ENCODE measurements at regions not wholly inside any gene's neighbourhood (a gene's known extent, or its start where the extent isn't known, plus 50 kb on each side); places are given as distances from the start of the nearest gene placed in this dataset.

DNA sequence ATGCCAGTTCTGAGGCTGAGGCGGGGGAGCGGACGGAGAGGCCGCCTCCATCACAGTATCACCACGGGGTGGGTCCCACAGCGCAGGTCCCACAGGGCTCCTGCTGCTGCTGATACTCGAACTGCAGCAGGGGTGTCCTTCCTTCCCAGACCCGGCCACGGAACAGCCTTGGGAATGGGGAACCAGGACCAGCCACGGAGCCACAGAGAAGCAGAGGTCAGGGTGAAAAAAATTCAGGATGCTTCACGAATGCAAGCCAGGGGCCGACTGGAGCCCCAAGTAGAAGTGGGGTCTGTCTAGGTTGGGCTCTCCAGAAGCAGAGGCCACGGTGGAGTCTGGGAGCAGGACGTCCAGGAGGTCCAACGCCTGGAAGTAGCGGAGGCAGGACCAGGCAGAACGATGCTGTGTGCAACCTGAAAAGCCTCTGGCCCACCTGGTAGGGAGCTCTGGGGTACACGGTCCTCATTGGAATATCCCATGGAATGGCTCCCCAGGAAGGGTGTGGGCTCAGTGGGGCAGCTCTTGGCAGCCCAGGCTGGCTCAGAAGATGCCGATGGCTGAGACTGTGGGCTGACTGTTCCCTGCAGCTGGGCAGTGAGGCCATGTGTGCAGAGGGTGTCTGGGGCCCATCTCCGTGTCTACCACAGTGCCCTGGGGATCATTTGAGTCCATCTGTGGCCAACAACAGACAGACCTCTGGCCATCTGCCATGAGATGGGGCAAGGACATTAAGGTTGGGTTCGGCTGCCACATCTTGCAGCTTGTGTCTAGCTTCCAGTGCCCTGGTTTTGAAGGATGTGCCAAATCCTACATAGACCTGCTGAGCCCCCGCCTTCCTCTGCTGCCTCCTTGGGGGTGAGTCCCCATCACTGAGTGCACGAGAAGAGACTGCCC is 66.9 kb upstream of the FCN1 start:
- no peak for DNase-seq (ENCODE audit: low read depth, low spot score)
- in situ Hi-C loops (cut with HindIII; ENCODE audit: low pct_unique_long_range_greater_than_20kb, low sequenced_read_pairs): no loop called here

DNA sequence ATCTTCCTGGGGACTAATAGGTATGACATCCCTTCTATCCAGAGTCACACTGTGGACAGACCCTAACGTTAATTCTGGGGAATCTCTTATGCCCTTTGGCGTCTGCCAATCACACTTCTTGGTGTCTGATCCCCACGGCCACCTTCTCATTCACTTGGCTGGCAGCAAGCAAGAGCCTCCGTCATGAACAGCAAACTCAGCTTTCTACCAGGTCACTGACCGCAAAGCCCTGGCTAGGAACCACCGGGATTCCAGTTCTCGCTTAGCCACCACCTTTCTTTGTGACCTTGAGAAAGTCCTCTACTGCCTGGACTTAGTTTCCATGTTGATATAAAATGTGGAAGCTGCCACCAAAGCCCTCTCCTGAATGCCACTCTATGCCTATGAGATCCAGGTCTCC is 67.7 kb upstream of the FCN1 start:
- no peak for DNase-seq (ENCODE audit: low read depth, low spot score)
- in situ Hi-C loops (cut with HindIII; ENCODE audit: low pct_unique_long_range_greater_than_20kb, low sequenced_read_pairs): no loop called here

GRCh38 chr9:134986957-134987356 is 69.2 kb upstream of the FCN1 start:
- in situ Hi-C loops (cut with HindIII; ENCODE audit: low pct_unique_long_range_greater_than_20kb, low sequenced_read_pairs): no loop called here
- no peak for DNase-seq (ENCODE audit: low read depth, low spot score)

DNA sequence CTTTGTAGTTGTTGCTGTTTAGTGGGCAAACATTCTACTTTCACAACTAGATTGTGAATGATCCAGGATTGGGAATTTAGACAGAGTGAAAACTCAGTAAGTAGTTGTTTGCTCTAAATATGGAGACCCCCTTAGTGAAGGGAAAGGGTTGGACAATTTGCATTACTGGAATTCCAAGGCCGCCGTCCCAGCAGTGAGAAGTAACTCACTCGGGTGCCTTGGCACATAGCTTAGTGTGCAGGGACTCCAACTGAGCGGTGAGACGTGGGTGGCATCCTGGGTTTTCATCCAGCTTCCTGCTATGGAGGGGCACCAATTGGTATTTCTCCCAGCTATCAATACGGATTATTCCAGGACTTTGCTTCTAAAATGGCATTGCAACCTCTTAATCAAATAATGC is 69.7 kb upstream of the FCN1 start:
- in situ Hi-C loops (cut with HindIII; ENCODE audit: low pct_unique_long_range_greater_than_20kb, low sequenced_read_pairs): no loop called here
- DNase-seq (ENCODE audit: low read depth, low spot score): no peak

DNA sequence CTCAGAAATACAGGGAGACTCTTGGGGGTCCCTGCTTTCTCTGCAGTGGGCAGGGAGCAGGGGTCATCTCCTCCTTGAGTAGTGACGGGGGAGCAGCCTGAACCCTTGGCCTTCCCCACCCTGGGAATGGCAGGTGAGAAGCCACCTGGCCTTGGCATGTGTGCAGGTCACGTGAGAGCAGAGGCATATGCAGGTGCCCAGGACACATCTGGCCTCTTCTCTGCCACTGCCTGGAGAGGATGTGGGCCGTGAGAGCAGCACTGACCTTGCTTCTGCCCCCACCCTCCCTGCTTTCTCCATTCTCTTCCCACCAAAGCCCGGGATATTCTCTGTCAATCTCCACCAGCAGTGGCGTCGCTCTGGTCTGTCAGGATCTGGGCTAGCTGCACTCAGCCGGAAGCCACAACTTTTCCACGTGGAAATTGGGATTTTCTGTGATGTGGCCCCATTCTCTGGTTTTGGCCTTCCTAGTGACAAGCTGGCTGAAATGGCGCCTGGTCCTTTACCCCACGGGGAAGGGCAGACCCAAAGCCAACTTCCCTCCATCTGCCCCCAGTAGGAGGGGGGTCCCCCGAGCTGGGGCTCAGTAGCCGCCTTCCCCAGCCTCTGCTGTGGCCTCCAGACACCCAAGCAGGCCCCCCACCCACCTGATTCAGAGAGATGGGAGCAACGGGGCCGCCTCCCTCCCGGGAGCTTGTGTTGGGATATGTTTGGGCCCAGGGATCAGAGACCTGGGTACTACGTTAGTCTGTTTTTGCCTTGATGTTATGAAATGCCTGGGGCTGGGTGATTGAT is 70.4 kb upstream of the FCN1 start:
- DNase-seq (ENCODE audit: low read depth, low spot score): no peak
- in situ Hi-C loops (cut with HindIII; ENCODE audit: low pct_unique_long_range_greater_than_20kb, low sequenced_read_pairs): no loop called here

DNA sequence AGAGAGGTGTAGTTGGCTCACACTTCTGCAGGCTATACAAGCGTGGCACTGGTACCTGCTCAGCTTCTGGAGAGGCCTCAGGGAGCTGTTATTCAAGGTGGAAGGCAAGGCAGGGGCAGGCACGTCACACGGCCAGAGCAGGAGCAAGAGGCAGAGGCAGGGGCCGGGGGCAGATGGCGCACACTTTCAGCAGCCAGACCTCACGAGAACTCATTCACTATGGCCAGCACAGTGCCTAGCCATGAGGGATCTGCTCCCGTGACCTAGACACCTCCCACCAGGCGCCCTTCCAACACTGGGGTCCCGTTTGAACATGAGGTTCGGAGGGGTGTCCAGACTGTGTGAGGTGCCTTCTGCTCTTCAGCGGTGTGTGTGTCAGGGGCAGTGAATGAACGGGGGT is 71.0 kb upstream of the FCN1 start:
- DNase-seq (ENCODE audit: low read depth, low spot score): no peak
- in situ Hi-C loops (cut with HindIII; ENCODE audit: low pct_unique_long_range_greater_than_20kb, low sequenced_read_pairs): no loop called here

DNA sequence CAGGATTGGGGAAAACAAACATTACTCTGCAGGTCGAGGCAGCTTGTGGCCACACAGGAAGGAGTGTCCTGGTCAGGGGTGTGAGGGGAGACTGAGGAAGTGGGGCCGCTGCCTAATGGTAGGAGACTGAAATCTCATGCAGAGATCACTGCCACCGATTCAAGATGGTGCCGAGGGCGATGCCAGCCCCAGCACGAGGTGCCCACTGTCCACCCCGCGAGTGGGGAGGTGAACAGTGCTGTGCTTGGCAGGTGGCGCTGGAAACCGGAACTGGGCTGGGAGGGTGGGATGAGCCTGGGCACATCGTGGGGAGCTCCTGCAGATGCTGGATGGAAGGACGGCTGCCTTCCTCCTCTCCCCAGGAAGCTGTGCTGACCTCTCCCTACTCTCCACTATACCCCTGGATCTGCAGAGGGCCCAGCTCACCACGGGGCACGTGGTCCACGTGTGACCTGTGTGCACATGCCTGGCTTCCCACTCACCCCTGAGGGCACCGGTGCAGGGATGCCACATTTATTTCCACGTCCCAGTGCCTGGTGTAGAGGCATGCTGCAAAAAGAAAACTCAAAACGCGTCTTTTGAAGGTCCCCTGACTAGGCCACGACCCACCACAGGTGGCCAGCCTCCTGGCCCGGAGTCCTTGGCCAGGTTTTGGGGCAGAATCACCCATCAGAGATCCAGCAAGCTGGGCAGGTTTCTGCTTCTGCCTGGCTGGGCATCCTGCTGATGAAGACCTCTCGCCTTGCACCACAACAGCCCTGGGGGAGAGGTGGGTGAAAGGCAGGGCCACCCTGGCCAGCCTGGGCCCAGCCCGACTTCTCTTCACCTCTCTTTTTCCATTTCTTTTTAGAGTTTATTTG is 71.7 kb upstream of the FCN1 start:
- in situ Hi-C loops (cut with HindIII; ENCODE audit: low pct_unique_long_range_greater_than_20kb, low sequenced_read_pairs): no loop called here
- DNase-seq (ENCODE audit: low read depth, low spot score): no peak

DNA sequence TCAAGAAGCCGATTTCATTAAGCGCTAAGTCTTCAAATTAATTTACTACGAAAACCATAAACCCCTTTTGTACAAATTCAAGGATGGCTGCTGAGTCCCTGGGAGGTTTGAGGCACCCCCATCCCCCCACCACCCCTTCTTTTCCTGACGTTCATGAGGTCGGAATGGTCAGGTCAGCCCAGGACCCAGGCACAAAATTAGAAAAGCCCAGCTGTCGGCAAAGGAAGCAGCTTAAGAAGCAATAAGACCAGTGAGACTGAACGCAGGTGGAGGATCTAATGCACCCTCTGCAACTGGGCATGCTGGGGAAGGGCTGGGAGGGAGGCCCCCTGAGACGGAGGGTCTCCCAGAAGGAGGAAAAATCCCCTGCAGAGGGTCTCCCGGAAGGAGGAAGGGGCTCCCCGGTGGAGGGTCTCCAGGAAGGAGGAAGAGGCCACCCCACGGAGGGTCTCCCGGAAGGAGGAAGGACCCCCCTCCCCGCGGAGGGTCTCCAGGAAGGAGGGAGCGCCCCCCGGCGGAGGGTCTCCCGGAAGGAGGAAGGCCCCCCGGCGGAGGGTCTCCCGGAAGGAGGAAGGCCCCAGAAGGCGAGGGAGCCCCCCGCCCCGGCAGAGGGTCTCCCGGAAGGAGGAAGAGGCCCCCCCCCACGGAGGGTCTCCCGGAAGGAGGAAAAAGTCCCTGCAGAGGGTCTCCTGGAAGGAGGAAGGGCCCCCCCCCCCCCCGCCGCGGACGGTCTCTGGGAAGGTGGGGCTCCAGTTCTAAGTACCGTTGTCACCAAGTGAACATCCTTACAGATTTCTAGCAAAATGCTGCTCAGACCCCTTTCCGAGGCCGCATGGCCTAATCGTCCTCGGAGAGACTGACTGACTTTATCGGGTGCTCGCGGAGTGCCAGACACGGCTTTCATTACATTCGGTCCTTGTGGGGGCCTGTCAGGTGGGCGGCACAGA is 74.4 kb upstream of the FCN1 start:
- in situ Hi-C loops (cut with HindIII; ENCODE audit: low pct_unique_long_range_greater_than_20kb, low sequenced_read_pairs): no loop called here
- no peak for DNase-seq (ENCODE audit: low read depth, low spot score)

GRCh38 chr9:134992755-134993124 is 75.0 kb upstream of the FCN1 start:
- in situ Hi-C loops (cut with HindIII; ENCODE audit: low pct_unique_long_range_greater_than_20kb, low sequenced_read_pairs): no loop called here
- DNase-seq (ENCODE audit: low read depth, low spot score): no peak

- in situ Hi-C loops (cut with HindIII; ENCODE audit: low pct_unique_long_range_greater_than_20kb, low sequenced_read_pairs): no loop called here
- no peak for DNase-seq (ENCODE audit: low read depth, low spot score)
Measured at GRCh38 chr9:134993416-134993815, 75.7 kb upstream of the FCN1 start.

- in situ Hi-C loops (cut with HindIII; ENCODE audit: low pct_unique_long_range_greater_than_20kb, low sequenced_read_pairs): no loop called here
- no peak for DNase-seq (ENCODE audit: low read depth, low spot score)
Measured at GRCh38 chr9:134993996-134994720, 76.4 kb upstream of the FCN1 start.

DNA sequence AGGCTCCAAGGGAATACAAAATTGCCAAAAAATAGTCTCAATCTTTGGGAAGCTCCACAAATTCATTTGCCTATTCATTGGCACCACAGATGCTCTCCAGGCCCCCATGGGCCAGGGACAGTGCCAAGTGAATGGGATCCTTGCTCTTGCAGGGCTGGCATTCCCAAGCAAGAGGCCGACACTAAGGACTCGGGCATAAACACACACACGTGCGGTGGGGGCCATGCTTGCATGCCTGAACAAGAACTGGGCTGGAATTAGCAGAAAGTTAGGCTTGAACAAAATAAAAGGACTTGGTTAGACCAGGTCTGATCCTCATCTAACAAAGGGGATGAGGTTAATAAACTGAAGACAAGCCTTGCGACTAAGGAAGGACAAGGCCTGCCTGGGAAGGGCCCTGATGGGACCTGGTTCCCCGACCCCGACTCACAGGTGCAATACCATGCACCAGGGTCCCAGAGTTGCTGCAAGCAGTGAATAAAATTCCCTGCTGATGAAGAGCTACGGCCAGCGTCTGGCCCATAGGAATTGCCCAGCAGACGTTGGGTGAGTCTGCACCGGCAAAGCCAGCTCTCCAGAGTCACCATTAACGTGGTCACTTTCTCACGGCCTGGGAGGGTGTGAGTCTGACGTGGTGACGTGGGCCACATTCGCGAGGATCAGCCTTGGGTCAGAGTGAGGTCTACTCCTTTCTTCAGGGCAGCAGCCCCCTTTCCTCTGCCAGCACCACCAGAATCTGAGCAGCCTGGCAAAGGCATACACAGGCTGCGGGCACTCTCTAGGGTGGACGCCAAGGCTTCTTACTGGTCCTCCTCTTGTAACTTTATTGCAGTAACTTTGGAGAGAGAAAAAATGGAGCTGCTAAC is 77.4 kb upstream of the FCN1 start:
- no peak for DNase-seq (ENCODE audit: low read depth, low spot score)
- in situ Hi-C loops (cut with HindIII; ENCODE audit: low pct_unique_long_range_greater_than_20kb, low sequenced_read_pairs): no loop called here

- DNase-seq (ENCODE audit: low read depth, low spot score): no peak
- in situ Hi-C loops (cut with HindIII; ENCODE audit: low pct_unique_long_range_greater_than_20kb, low sequenced_read_pairs): no loop called here
Measured at GRCh38 chr9:134995792-134996120, 78.0 kb upstream of the FCN1 start.

GRCh38 chr9:134996591-134997530 is 79.1 kb upstream of the FCN1 start:
- in situ Hi-C loops (cut with HindIII; ENCODE audit: low pct_unique_long_range_greater_than_20kb, low sequenced_read_pairs): no loop called here

More at GRCh38 chr9:134996591-134997530, 79.1 kb upstream of the FCN1 start:
- DNase-seq (ENCODE audit: low read depth, low spot score): no peak

Data from SK-MEL-5 (cell line).